GM12878 (cell line): ENCODE measurements at regions not wholly inside any gene's neighbourhood (a gene's known extent, or its start where the extent isn't known, plus 50 kb on each side); places are given as distances from the start of the nearest gene placed in this dataset.

ENCODE experiments used
- ATAC-seq: fragments of 200-7000 bp; cut with Tn5 transposase; 3 replicates; pipeline ENCODE4 v1.9.1; 2020; ENCODE audit warnings: mild to moderate bottlenecking, moderate library complexity
- BruUV-seq: library from RNA; stranded (reverse); fragments of 400-500 nt; replicated peaks from 2 replicates; lab custom pipeline; 2021; lab: Mats Ljungman, UMichigan
- CTCF ChIA-PET: fragments of 300-600 bp; sonication (Branson Sonifier 250); formaldehyde crosslinking; extraction: SDS; loops from one replicate; lab custom pipeline; 2021; ENCODE audit warnings: inconsistent platforms; lab: Yijun Ruan, JAX
- POLR2A ChIA-PET: fragments of 350-600 bp; formaldehyde crosslinking; extraction: SDS; loops from one replicate; lab custom pipeline; 2021; ENCODE audit warnings: inconsistent platforms; lab: Charles Lee
- RAD21 ChIA-PET: fragments of 300-600 bp; sonication (Branson Sonifier 250); formaldehyde crosslinking; loops from one replicate; lab custom pipeline; 2023; ENCODE audit warnings: antibody characterized with exemption; ENCODE audit not compliant: unreplicated experiment; lab: Charles Lee
- SMC1A ChIA-PET: fragments of 300-600 bp; sonication (Branson Sonifier 250); formaldehyde crosslinking; loops from one replicate; lab custom pipeline; 2023; ENCODE audit not compliant: unreplicated experiment, uncharacterized antibody; lab: Charles Lee
- DNase-seq: peaks from one replicate; pipeline ENCODE4 v3.0.0-alpha.2; 2011; ENCODE audit warnings: low read depth, low spot score
- FAIRE-seq: peaks from 3 replicates; lab custom pipeline; 2011; peaks lifted over from hg19 to GRCh38; lab: Jason Lieb, UNC
- H2AFZ ChIP-seq: 2 replicates; pipeline ENCODE4 v1.6.0; 2011; ENCODE audit warnings: low read depth, low read length, control low read depth; ENCODE audit not compliant: control insufficient read depth
- H3K27ac ChIP-seq: 2 replicates; pipeline ENCODE4 v1.5.1; 2011; ENCODE audit warnings: control low read depth; ENCODE audit not compliant: control insufficient read depth, insufficient read depth
- H3K27me3 ChIP-seq, 2 experiments: replicated peaks in 1 of 2; 2 replicates each; pipeline versions ENCODE4 v1.6.0 to v1.6.1; 2011; ENCODE audit warnings: low read length in 1 of 2; ENCODE audit not compliant: control insufficient read depth in 2 of 2, insufficient read depth in 2 of 2
- H3K36me3 ChIP-seq, 2 experiments: 2 replicates each; pipeline ENCODE4 v1.5.1; 2011; ENCODE audit warnings: low read length in 1 of 2; ENCODE audit not compliant: control insufficient read depth in 2 of 2, insufficient read depth in 2 of 2
- H3K4me1 ChIP-seq: 2 replicates; pipeline ENCODE4 v1.6.1; 2011; ENCODE audit warnings: mild to moderate bottlenecking, low read length, moderate library complexity, mixed read lengths; ENCODE audit not compliant: control insufficient read depth, insufficient read depth
- H3K4me2 ChIP-seq: 2 replicates; pipeline ENCODE4 v1.6.0; 2011; ENCODE audit warnings: control low read depth; ENCODE audit not compliant: control insufficient read depth, insufficient read depth
- H3K4me3 ChIP-seq: fragments of 200-600 bp; sonication (generic); 2 replicates; pipeline ENCODE4 v1.5.1; 2016
- H3K79me2 ChIP-seq: 2 replicates; pipeline ENCODE4 v1.6.0; 2011; ENCODE audit warnings: low read length; ENCODE audit not compliant: control insufficient read depth, insufficient read depth
- H3K9ac ChIP-seq: 2 replicates; pipeline ENCODE4 v1.8.0; 2011; ENCODE audit warnings: low read length, control low read depth, mixed read lengths; ENCODE audit not compliant: control insufficient read depth, insufficient read depth
- H3K9me3 ChIP-seq: replicated peaks from 3 replicates; pipeline ENCODE4 v1.5.1; 2011; ENCODE audit warnings: mild to moderate bottlenecking, low read length; ENCODE audit not compliant: control insufficient read depth, insufficient read depth
- H4K20me1 ChIP-seq: 2 replicates; pipeline ENCODE4 v1.6.0; 2011; ENCODE audit not compliant: control insufficient read depth, insufficient read depth
- BCL11A ChIP-seq: IDR thresholded peaks from 2 replicates; pipeline ENCODE4 v1.6.1; 2011; ENCODE audit warnings: low read depth, low read length
- CEBPB ChIP-seq, 2 experiments: fragments of 150-350 bp in 1 of 2; IDR thresholded peaks; 2 replicates each; pipeline ENCODE4 v1.6.1; 2012 to 2014; ENCODE audit warnings: low read depth in 2 of 2, low read length in 2 of 2, borderline replicate concordance in 1 of 2, inconsistent platforms in 1 of 2
- ETV6 ChIP-seq, 2 experiments: fragments of 450-650 bp in 1 of 2; IDR thresholded peaks in 1 of 2; conservative IDR thresholded peaks in 1 of 2; 2 replicates each; pipeline ENCODE4 v1.6.1; 2014; ENCODE audit warnings: antibody characterized with exemption in 1 of 2, borderline replicate concordance in 1 of 2, low read depth in 1 of 2, mild to moderate bottlenecking in 1 of 2, moderate library complexity in 1 of 2
- MEF2A ChIP-seq: IDR thresholded peaks from 2 replicates; pipeline ENCODE4 v1.6.1; 2011; ENCODE audit warnings: low read depth, mild to moderate bottlenecking, low read length, moderate library complexity; ENCODE audit not compliant: insufficient read depth
- MYB ChIP-seq: fragments of 150-350 bp; IDR thresholded peaks from 2 replicates; pipeline ENCODE4 v1.6.1; 2014; ENCODE audit warnings: mild to moderate bottlenecking, low read depth, low read length, borderline replicate concordance
- NFIC ChIP-seq: IDR thresholded peaks from 2 replicates; pipeline ENCODE4 v1.6.1; 2012; ENCODE audit warnings: low read depth, mild to moderate bottlenecking, inconsistent platforms, low read length, moderate library complexity
- NFYA ChIP-seq: IDR thresholded peaks from 2 replicates; pipeline ENCODE4 v1.6.1; 2011; ENCODE audit warnings: low read depth, mild to moderate bottlenecking, low read length, improper control_type of control experiment, borderline replicate concordance
- SMC3 ChIP-seq: IDR thresholded peaks from 2 replicates; pipeline ENCODE4 v1.6.1; 2011; ENCODE audit warnings: low read length, improper control_type of control experiment, borderline replicate concordance
- WRNIP1 ChIP-seq: IDR thresholded peaks from 2 replicates; pipeline ENCODE4 v1.6.1; 2011; ENCODE audit warnings: low read depth, low read length, improper control_type of control experiment, borderline replicate concordance
- YBX1 ChIP-seq: fragments of 450-650 bp; IDR thresholded peaks from 2 replicates; pipeline ENCODE4 v1.6.1; 2016; ENCODE audit warnings: antibody characterized with exemption
- ZNF207 ChIP-seq: fragments of 450-650 bp; IDR thresholded peaks from 2 replicates; pipeline ENCODE4 v1.6.1; 2014; ENCODE audit warnings: antibody characterized with exemption, mild to moderate bottlenecking, borderline replicate concordance
- WGBS: methylation state at CpG from one replicate; pipeline ENCODE4 v1.1.6; 2016; ENCODE audit warnings: low lambda C conversion rate; ENCODE audit not compliant: insufficient replicate concordance, insufficient coverage; ENCODE audit errors: missing lambda C conversion rate; 5-methylcytosine and 5-hydroxymethylcytosine counted together
- in situ Hi-C: fragments of 300-500 bp; cut with MboI; formaldehyde crosslinking; loops from 9 replicates; pipeline ENCODE4 v1.14.3; 2018; ENCODE audit warnings: mixed read lengths
- intact Hi-C: fragments of 100-400 bp; cut with micrococcal nuclease; formaldehyde crosslinking; loops from one replicate; pipeline ENCODE4 v1.14.2; 2022; ENCODE audit not compliant: unreplicated experiment
- TF ChIP-seq, protein P1 (sequence below), 3 experiments: IDR thresholded peaks in 2 of 3; conservative IDR thresholded peaks in 1 of 3; 2 replicates each; pipeline ENCODE4 v1.5.1; 2011; ENCODE audit warnings: low read depth in 3 of 3, low read length in 3 of 3, mild to moderate bottlenecking in 3 of 3, control low read depth in 2 of 3, moderate library complexity in 2 of 3, inconsistent platforms in 1 of 3, mixed read lengths in 1 of 3; ENCODE audit not compliant: control insufficient read depth in 2 of 3, insufficient read depth in 1 of 3; ENCODE audit errors: extremely low read depth in 1 of 3
- TF ChIP-seq, protein P2 (sequence below): IDR thresholded peaks from 2 replicates; pipeline ENCODE4 v1.6.1; 2011; ENCODE audit warnings: borderline replicate concordance, low read depth, mild to moderate bottlenecking, moderate library complexity, low read length; ENCODE audit not compliant: insufficient read depth, poor library complexity, severe bottlenecking

DNA sequence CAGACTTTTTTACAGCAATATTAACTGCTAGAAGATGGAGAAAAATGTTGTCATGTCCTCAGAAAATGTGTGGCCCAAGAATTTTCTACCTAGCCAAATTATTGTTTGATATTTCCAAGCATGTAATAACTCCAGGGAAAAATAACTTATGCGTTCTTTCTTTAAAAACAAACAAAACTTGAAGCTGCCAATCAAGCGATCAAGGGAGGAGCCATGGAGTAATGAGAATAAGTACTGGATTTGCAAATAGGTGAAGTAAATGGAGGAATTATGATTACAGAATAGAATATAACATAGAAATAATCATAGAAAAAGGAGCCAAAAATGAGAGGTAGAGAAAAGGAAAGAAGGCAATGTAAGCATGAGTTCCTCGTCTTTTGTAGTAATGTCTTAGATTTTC, 225.3 kb downstream of the DLEU7 start:
- DNase-seq (no peak), FAIRE-seq (no peak), ATAC-seq (no peak)
- in situ Hi-C loops = no loop called here
- RAD21 ChIA-PET = no interaction called here
- H3K9me3 ChIP-seq = no peaks in the 10 kb centered on the region
- no peaks in the 10 kb centered on the region for H3K79me2 ChIP-seq
- WGBS = 65% methylated on average over 3 of the region's 3 CpGs
- H3K27ac ChIP-seq = no peak overlapping the region
- peaks cover 0 to 5% of the 10 kb centered on the region in 2 experiments; a peak in 1 of 4 replicates for H3K27me3 ChIP-seq
- BruUV-seq = no TSS peak
- H4K20me1 ChIP-seq = no peaks in the 10 kb centered on the region
- H3K36me3 ChIP-seq = no peaks in the 10 kb centered on the region
- H3K4me2 ChIP-seq = no peak overlapping the region
- H3K4me3 ChIP-seq = no peak overlapping the region
- TF ChIP-seq ETV6 (conservative IDR thresholded peaks at IDR 0.05 in 1 of 2, IDR thresholded peaks at IDR 0.05 in 1 of 2; ENCODE audit: borderline replicate concordance in 1 of 2, low read depth in 1 of 2) (no peak), YBX1 (no peak), ZNF207 (no peak), NFIC (no peak), CEBPB (IDR thresholded peaks at IDR 0.05; ENCODE audit: borderline replicate concordance in 1 of 2, low read depth in 2 of 2, low read length in 2 of 2) (no peak), BCL11A (no peak), MEF2A (no peak), SMC3 (no peak), NFYA (no peak), WRNIP1 (no peak), MYB (no peak)
- TF ChIP-seq, protein P1, sequence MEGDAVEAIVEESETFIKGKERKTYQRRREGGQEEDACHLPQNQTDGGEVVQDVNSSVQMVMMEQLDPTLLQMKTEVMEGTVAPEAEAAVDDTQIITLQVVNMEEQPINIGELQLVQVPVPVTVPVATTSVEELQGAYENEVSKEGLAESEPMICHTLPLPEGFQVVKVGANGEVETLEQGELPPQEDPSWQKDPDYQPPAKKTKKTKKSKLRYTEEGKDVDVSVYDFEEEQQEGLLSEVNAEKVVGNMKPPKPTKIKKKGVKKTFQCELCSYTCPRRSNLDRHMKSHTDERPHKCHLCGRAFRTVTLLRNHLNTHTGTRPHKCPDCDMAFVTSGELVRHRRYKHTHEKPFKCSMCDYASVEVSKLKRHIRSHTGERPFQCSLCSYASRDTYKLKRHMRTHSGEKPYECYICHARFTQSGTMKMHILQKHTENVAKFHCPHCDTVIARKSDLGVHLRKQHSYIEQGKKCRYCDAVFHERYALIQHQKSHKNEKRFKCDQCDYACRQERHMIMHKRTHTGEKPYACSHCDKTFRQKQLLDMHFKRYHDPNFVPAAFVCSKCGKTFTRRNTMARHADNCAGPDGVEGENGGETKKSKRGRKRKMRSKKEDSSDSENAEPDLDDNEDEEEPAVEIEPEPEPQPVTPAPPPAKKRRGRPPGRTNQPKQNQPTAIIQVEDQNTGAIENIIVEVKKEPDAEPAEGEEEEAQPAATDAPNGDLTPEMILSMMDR (IDR thresholded peaks at IDR 0.05 in 2 of 3, conservative IDR thresholded peaks at IDR 0.05 in 1 of 3; ENCODE audit: control insufficient read depth in 2 of 3, extremely low read depth in 1 of 3, insufficient read depth in 1 of 3, low read depth in 3 of 3, low read length in 3 of 3) = no peak
- TF ChIP-seq, protein P2, sequence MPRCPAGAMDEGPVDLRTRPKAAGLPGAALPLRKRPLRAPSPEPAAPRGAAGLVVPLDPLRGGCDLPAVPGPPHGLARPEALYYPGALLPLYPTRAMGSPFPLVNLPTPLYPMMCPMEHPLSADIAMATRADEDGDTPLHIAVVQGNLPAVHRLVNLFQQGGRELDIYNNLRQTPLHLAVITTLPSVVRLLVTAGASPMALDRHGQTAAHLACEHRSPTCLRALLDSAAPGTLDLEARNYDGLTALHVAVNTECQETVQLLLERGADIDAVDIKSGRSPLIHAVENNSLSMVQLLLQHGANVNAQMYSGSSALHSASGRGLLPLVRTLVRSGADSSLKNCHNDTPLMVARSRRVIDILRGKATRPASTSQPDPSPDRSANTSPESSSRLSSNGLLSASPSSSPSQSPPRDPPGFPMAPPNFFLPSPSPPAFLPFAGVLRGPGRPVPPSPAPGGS = no peak
- POLR2A ChIA-PET = no interaction called here
- SMC1A ChIA-PET = interaction anchor here (1.2 to 3.0 kb wide), 3 partner anchors 9 to 18 kb away, joined by 3 to 10 read pairs (median 4); no protein-coding TSS in a partner anchor
- H3K4me1 ChIP-seq = no peaks in the 10 kb centered on the region
- CTCF ChIA-PET = no interaction called here
- no peak overlapping the region for H2AFZ ChIP-seq
- intact Hi-C loops = no loop called here
- H3K9ac ChIP-seq = no peak overlapping the region
